IMR-90 (cell line): ENCODE measurements at regions not wholly inside any gene's neighbourhood (a gene's known extent, or its start where the extent isn't known, plus 50 kb on each side); places are given as distances from the start of the nearest gene placed in this dataset.

ENCODE experiments used
- ATAC-seq: fragments of 200-7000 bp; cut with Tn5 transposase; 2 replicates; pipeline ENCODE4 v1.9.1; 2020; ENCODE audit warnings: low read depth, mild to moderate bottlenecking, moderate library complexity
- BruUV-seq: library from RNA; stranded (reverse); fragments of 400-500 nt; replicated peaks from 2 replicates; lab custom pipeline; 2021; lab: Mats Ljungman, UMichigan
- CTCF ChIA-PET: fragments of 300-600 bp; formaldehyde crosslinking; extraction: SDS; loops from one replicate; lab custom pipeline; 2021; ENCODE audit warnings: antibody characterized with exemption; lab: Yijun Ruan, JAX
- POLR2A ChIA-PET: fragments of 300-600 bp; sonication (Branson Sonifier 250); formaldehyde crosslinking; loops from one replicate; lab custom pipeline; 2022; ENCODE audit warnings: antibody characterized with exemption; ENCODE audit not compliant: unreplicated experiment; lab: Charles Lee
- DNase-seq: peaks from one replicate; pipeline ENCODE4 v3.0.0; 2013
- H2AFZ ChIP-seq: replicated peaks from 2 replicates; pipeline ENCODE3; 2013; ENCODE audit warnings: low read length, mild to moderate bottlenecking; ENCODE audit not compliant: poor library complexity
- H2AK5ac ChIP-seq: 2 replicates; pipeline ENCODE4 v1.6.1; 2013; ENCODE audit warnings: low read depth, low read length, inconsistent platforms
- H2AK9ac ChIP-seq: replicated peaks from 2 replicates; pipeline ENCODE3; 2013; ENCODE audit warnings: mild to moderate bottlenecking, low read depth, low read length, moderate library complexity; ENCODE audit not compliant: poor library complexity
- H2BK120ac ChIP-seq: 2 replicates; pipeline ENCODE4 v1.6.1; 2013; ENCODE audit warnings: low read depth, low read length, inconsistent platforms
- H2BK15ac ChIP-seq: 3 replicates; pipeline ENCODE4 v1.6.1; 2013; ENCODE audit warnings: low read depth, low read length, inconsistent platforms
- H2BK20ac ChIP-seq: 2 replicates; pipeline ENCODE4 v1.6.1; 2013; ENCODE audit warnings: low read depth, mild to moderate bottlenecking, inconsistent platforms, low read length, moderate library complexity
- H2BK5ac ChIP-seq: 2 replicates; pipeline ENCODE4 v1.6.1; 2013; ENCODE audit warnings: mild to moderate bottlenecking, low read depth, low read length, inconsistent platforms; ENCODE audit not compliant: poor library complexity, severe bottlenecking
- H3K14ac ChIP-seq: replicated peaks from 2 replicates; pipeline ENCODE4 v1.6.1; 2013; ENCODE audit warnings: low read depth, low read length, inconsistent platforms
- H3K18ac ChIP-seq: 2 replicates; pipeline ENCODE4 v1.6.1; 2013; ENCODE audit warnings: low read depth, low read length, control low read depth
- H3K23ac ChIP-seq: 2 replicates; pipeline ENCODE4 v1.6.1; 2013; ENCODE audit warnings: low read depth, low read length, inconsistent platforms
- H3K27ac ChIP-seq: 2 replicates; pipeline ENCODE4 v1.5.1; 2013; ENCODE audit warnings: mild to moderate bottlenecking, control low read depth, low read length; ENCODE audit not compliant: insufficient read depth
- H3K27me3 ChIP-seq: 2 replicates; pipeline ENCODE4 v1.6.1; 2013; ENCODE audit warnings: low read length; ENCODE audit not compliant: control insufficient read depth, insufficient read depth
- H3K36me3 ChIP-seq: 2 replicates; pipeline ENCODE4 v1.6.1; 2013; ENCODE audit warnings: low read length, mixed read lengths; ENCODE audit not compliant: control insufficient read depth, insufficient read depth
- H3K4ac ChIP-seq: 2 replicates; pipeline ENCODE4 v1.6.1; 2013; ENCODE audit warnings: low read depth, low read length, inconsistent platforms
- H3K4me1 ChIP-seq: 2 replicates; pipeline ENCODE4 v1.6.1; 2013; ENCODE audit warnings: low read length, mixed read lengths; ENCODE audit not compliant: control insufficient read depth, insufficient read depth
- H3K4me2 ChIP-seq: 2 replicates; pipeline ENCODE4 v1.6.1; 2013; ENCODE audit warnings: low read depth, mild to moderate bottlenecking, control low read depth, low read length, moderate library complexity
- H3K4me3 ChIP-seq: 2 replicates; pipeline ENCODE4 v1.5.1; 2013; ENCODE audit warnings: low read depth, mild to moderate bottlenecking, control low read depth, low read length, moderate library complexity; ENCODE audit not compliant: insufficient read depth
- H3K56ac ChIP-seq: 2 replicates; pipeline ENCODE4 v1.6.1; 2013; ENCODE audit warnings: low read length, inconsistent platforms; ENCODE audit not compliant: insufficient read depth; ENCODE audit errors: extremely low read depth
- H3K79me1 ChIP-seq, 2 experiments: 2 replicates each; pipeline ENCODE4 v1.6.1; 2013; ENCODE audit warnings: low read length in 2 of 2, inconsistent platforms in 1 of 2, low read depth in 1 of 2
- H3K9ac ChIP-seq: 2 replicates; pipeline ENCODE4 v1.6.1; 2013; ENCODE audit warnings: low read depth, low read length, control low read depth
- H3K9me1 ChIP-seq: 2 replicates; pipeline ENCODE4 v1.6.1; 2013; ENCODE audit warnings: low read length, inconsistent platforms; ENCODE audit not compliant: insufficient read depth
- H3K9me3 ChIP-seq: 2 replicates; pipeline ENCODE4 v1.6.1; 2013; ENCODE audit warnings: low read length; ENCODE audit not compliant: control insufficient read depth, insufficient read depth
- H4K20me1 ChIP-seq: 2 replicates; pipeline ENCODE4 v1.6.1; 2013; ENCODE audit warnings: low read length, inconsistent platforms; ENCODE audit not compliant: insufficient read depth
- H4K5ac ChIP-seq: 2 replicates; pipeline ENCODE4 v1.6.1; 2013; ENCODE audit warnings: mild to moderate bottlenecking, low read depth, low read length, control low read depth
- H4K8ac ChIP-seq, 2 experiments: 2 replicates each; pipeline ENCODE4 v1.6.1; 2013; ENCODE audit warnings: low read depth in 2 of 2, low read length in 2 of 2, control low read depth in 1 of 2, inconsistent platforms in 1 of 2
- H4K91ac ChIP-seq: 2 replicates; pipeline ENCODE4 v1.6.1; 2013; ENCODE audit warnings: low read depth, low read length, inconsistent platforms; ENCODE audit not compliant: insufficient read depth
- CHD1 ChIP-seq: IDR thresholded peaks from 2 replicates; pipeline ENCODE4 v1.6.1; 2012; ENCODE audit warnings: low read depth, low read length, improper control_type of control experiment
- NFE2L2 ChIP-seq: fragments of 150-350 bp; IDR thresholded peaks from 2 replicates; pipeline ENCODE4 v1.6.1; 2016; ENCODE audit warnings: low read depth, mild to moderate bottlenecking, low read length
- POLR2A ChIP-seq: IDR thresholded peaks from 2 replicates; pipeline ENCODE4 v1.6.1; 2012; ENCODE audit warnings: mild to moderate bottlenecking, low read depth, low read length
- RAD21 ChIP-seq: IDR thresholded peaks from 2 replicates; pipeline ENCODE4 v1.6.1; 2012; ENCODE audit warnings: low read length, improper control_type of control experiment
- WGBS, 2 experiments: methylation state at CpG; one replicate each; pipeline versions ENCODE4 v1.1.5 to v1.1.7; 2013; ENCODE audit warnings: missing lambda C conversion rate in 2 of 2; ENCODE audit not compliant: insufficient read length in 1 of 2; ENCODE audit errors: extremely low coverage in 2 of 2; 5-methylcytosine and 5-hydroxymethylcytosine counted together
- dilution Hi-C: fragments of 300-500 bp; cut with HindIII; formaldehyde crosslinking; loops from one replicate; pipeline ENCODE4 v1.14.3; 2018; ENCODE audit warnings: low sequenced_read_pairs; ENCODE audit not compliant: unreplicated experiment
- in situ Hi-C: fragments of 300-500 bp; cut with MboI; formaldehyde crosslinking; loops from 3 replicates; pipeline ENCODE4 v1.14.3; 2019; ENCODE audit warnings: low sequenced_read_pairs, inconsistent platforms, mixed read lengths
- intact Hi-C: fragments of 100-400 bp; cut with micrococcal nuclease; formaldehyde crosslinking; loops from 2 replicates; pipeline ENCODE4 v1.10.0; 2022

DNA sequence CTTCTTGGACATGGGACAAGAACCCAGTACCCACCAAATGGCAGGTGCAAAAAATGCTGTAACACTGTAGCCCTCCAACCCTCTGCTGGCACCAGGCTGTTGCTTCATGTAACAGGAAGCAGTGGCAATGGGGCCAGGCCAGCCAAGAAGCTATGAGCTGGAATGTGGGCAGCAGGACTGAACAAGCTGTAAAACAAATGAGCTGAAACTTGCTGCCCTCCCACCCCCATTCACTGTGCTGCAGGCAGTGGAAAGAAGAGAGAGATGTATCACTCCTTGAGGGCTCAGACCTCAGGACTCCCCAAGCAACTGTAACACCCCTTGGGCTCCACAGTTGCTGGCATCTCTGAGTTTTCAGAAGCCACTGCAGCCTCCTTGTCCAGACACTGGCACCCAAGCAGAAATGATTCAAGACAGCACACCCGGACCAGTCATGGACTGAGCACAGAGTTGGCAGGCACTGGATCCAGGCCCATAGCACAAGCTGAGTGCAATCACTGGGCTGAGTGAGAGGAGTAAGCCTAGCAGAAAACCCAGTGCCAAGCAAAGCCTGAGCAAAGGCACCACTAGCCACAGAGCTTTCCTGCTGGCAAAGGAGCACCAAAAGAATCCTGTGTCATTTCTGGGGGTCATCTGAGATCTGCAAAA is 321.4 kb upstream of the CXADR start:
- no peaks in the 10 kb centered on the region for H4K20me1 ChIP-seq
- no peak overlapping the region for H2BK120ac ChIP-seq
- H4K91ac ChIP-seq, result no peak overlapping the region
- H3K14ac ChIP-seq, result no peak overlapping the region
- ChIA-PET CTCF (no interaction called here), POLR2A (no interaction called here)
- WGBS, 2 experiments, result 60% methylated on average over 1 of the region's 1 CpG; no CpG with 5 or more reads in 1 of the 2 experiments
- no peaks in the 10 kb centered on the region for H3K4me1 ChIP-seq
- H3K56ac ChIP-seq, result no peak overlapping the region
- no peak overlapping the region for H2AK9ac ChIP-seq
- no peaks in the 10 kb centered on the region for H3K27me3 ChIP-seq
- TF ChIP-seq NFE2L2 (no peak), CHD1 (no peak), POLR2A (no peak), RAD21 (no peak)
- no peak overlapping the region for H2BK5ac ChIP-seq
- H2AFZ ChIP-seq, result no peak overlapping the region
- BruUV-seq, result no TSS peak
- dilution Hi-C loops (no loop called here), in situ Hi-C loops (no loop called here), intact Hi-C loops (no loop called here)
- H3K4me3 ChIP-seq, result no peak overlapping the region
- H3K18ac ChIP-seq, result no peak overlapping the region
- no peak overlapping the region for H4K5ac ChIP-seq
- H3K9me3 ChIP-seq, result peaks cover 5% of the 10 kb centered on the region
- no peak overlapping the region for H3K27ac ChIP-seq
- no peak overlapping the region for H2AK5ac ChIP-seq
- no peaks in the 10 kb centered on the region for H3K9me1 ChIP-seq
- no peak overlapping the region for H4K8ac ChIP-seq
- H3K9ac ChIP-seq, result no peak overlapping the region
- H3K23ac ChIP-seq, result no peak overlapping the region
- no peak overlapping the region for H3K4ac ChIP-seq
- no peaks in the 10 kb centered on the region for H3K36me3 ChIP-seq
- no peaks in the 10 kb centered on the region for H3K79me1 ChIP-seq
- no peak overlapping the region for H3K4me2 ChIP-seq
- no peak overlapping the region for H2BK20ac ChIP-seq
- ATAC-seq, result no peak
- H2BK15ac ChIP-seq, result no peak overlapping the region
- DNase-seq, result no peak
